Stomach (tissue), 8 donors: ENCODE measurements at regions not wholly inside any gene's neighbourhood (a gene's known extent, or its start where the extent isn't known, plus 50 kb on each side); places are given as distances from the start of the nearest gene placed in this dataset.

ENCODE experiments used
- DNase-seq, 2 donors: peaks; one replicate each; pipeline versions ENCODE4 v3.0.0 to v3.0.0-alpha.2; 2013 to 2019
- H3K27ac ChIP-seq, 5 donors: fragments of 200-600 bp in 4 of 5; sonication (generic) in 4 of 5; one replicate each; pipeline ENCODE4 v1.5.1; 2013 to 2019; ENCODE audit warnings: mild to moderate bottlenecking in 1 of 5, moderate library complexity in 1 of 5
- H3K27me3 ChIP-seq, 3 donors: fragments of 200-600 bp; sonication (generic); one replicate each; pipeline ENCODE4 v1.5.1; 2017 to 2019; ENCODE audit warnings: mixed run types in 1 of 3
- H3K36me3 ChIP-seq, 4 donors: fragments of 200-600 bp; sonication (generic); 1 replicate in 3 of 4; 2 replicates in 1 of 4; pipeline ENCODE4 v1.5.1; 2016 to 2019
- H3K4me1 ChIP-seq, 4 donors: fragments of 200-600 bp; sonication (generic); one replicate each; pipeline ENCODE4 v1.5.1; 2016 to 2019
- H3K4me3 ChIP-seq, 4 donors: fragments of 200-600 bp; sonication (generic) in 3 of 4; one replicate each; pipeline ENCODE4 v1.5.1; 2016 to 2019; ENCODE audit warnings: mild to moderate bottlenecking in 1 of 4
- H3K9me3 ChIP-seq, 4 donors: fragments of 200-600 bp; sonication (generic); one replicate each; pipeline ENCODE4 v1.5.1; 2016 to 2019
- EP300 ChIP-seq: sonication (generic); formaldehyde crosslinking; IDR thresholded peaks from one replicate; pipeline ENCODE4 v1.6.1; 2017; ENCODE audit warnings: antibody characterized with exemption
- POLR2A ChIP-seq, 4 donors: fragments of 450-650 bp; IDR thresholded peaks; one replicate each; pipeline ENCODE4 v1.6.1; 2016; ENCODE audit warnings: antibody characterized with exemption in 4 of 4, control low read depth in 2 of 4, mild to moderate bottlenecking in 1 of 4, moderate library complexity in 1 of 4
- POLR2AphosphoS5 ChIP-seq, 3 donors: sonication (generic); formaldehyde crosslinking; IDR thresholded peaks; one replicate each; pipeline ENCODE4 v1.6.1; 2016; ENCODE audit warnings: antibody characterized with exemption in 3 of 3
- WGBS, 5 donors: extraction: QIAGEN DNeasy Blood & Tissue Kit in 3 of 5; methylation state at CpG; one replicate each; pipeline versions ENCODE4 v1.1.5 to v1.1.7; 2013 to 2018; 5-methylcytosine and 5-hydroxymethylcytosine counted together
- intact Hi-C: fragments of 100-400 bp; cut with DNase I; formaldehyde crosslinking; loops from one replicate; pipeline ENCODE4 v1.15.1; 2023; ENCODE audit warnings: low total_unique reads
- TF ChIP-seq, protein P1 (sequence below), 7 experiments: fragments of 450-650 bp in 4 of 7; fragments of 200-600 bp in 3 of 7; sonication (generic) in 3 of 7; IDR thresholded peaks; one replicate each; pipeline ENCODE4 v1.5.1; 2016 to 2019; ENCODE audit warnings: antibody characterized with exemption in 7 of 7, control low read depth in 2 of 7, mild to moderate bottlenecking in 1 of 7
- donor health status: healthy with polysubstance abuse.
- donor health status: Bipolar disorder and iron deficiency.
- donor health status: healthy.

DNA sequence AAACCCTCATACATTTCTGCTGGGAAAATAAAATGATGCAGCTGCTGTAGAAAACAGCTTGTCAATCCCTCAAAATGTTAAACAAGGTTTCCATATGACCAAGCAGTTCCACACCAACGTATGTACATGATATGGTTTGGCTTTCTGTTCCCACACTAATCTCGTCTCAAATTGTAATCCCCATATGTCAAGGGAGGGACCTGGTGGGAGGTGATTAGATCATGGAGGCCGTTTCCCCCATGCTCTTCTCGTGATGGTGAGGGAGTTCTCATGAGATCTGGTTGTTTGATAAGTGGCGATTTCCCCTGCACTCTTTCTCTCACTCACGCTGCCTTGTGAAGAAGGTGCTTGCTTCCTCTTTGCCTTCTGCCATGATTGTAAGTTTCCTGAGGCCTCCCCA lies 100.6 kb upstream of the SLC24A5 start:
- intact Hi-C loops: no loop called here
- H3K27me3 ChIP-seq: no peaks in the 10 kb centered on the region
- 60 to 73% (median 70%) methylated on average over 6 of the region's 6 CpGs for WGBS, 5 donors
- DNase-seq: no peak
- H3K4me3 ChIP-seq: no peak overlapping the region
- TF ChIP-seq EP300 (no peak), POLR2A (IDR thresholded peaks at IDR 0.05) (no peak), POLR2AphosphoS5 (IDR thresholded peaks at IDR 0.05) (no peak)
- TF ChIP-seq, protein P1, sequence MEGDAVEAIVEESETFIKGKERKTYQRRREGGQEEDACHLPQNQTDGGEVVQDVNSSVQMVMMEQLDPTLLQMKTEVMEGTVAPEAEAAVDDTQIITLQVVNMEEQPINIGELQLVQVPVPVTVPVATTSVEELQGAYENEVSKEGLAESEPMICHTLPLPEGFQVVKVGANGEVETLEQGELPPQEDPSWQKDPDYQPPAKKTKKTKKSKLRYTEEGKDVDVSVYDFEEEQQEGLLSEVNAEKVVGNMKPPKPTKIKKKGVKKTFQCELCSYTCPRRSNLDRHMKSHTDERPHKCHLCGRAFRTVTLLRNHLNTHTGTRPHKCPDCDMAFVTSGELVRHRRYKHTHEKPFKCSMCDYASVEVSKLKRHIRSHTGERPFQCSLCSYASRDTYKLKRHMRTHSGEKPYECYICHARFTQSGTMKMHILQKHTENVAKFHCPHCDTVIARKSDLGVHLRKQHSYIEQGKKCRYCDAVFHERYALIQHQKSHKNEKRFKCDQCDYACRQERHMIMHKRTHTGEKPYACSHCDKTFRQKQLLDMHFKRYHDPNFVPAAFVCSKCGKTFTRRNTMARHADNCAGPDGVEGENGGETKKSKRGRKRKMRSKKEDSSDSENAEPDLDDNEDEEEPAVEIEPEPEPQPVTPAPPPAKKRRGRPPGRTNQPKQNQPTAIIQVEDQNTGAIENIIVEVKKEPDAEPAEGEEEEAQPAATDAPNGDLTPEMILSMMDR (IDR thresholded peaks at IDR 0.05): no peak
- no peak overlapping the region for H3K27ac ChIP-seq
- no peaks in the 10 kb centered on the region for H3K9me3 ChIP-seq
- H3K4me1 ChIP-seq: no peaks in the 10 kb centered on the region
- H3K36me3 ChIP-seq: no peaks in the 10 kb centered on the region

DNA sequence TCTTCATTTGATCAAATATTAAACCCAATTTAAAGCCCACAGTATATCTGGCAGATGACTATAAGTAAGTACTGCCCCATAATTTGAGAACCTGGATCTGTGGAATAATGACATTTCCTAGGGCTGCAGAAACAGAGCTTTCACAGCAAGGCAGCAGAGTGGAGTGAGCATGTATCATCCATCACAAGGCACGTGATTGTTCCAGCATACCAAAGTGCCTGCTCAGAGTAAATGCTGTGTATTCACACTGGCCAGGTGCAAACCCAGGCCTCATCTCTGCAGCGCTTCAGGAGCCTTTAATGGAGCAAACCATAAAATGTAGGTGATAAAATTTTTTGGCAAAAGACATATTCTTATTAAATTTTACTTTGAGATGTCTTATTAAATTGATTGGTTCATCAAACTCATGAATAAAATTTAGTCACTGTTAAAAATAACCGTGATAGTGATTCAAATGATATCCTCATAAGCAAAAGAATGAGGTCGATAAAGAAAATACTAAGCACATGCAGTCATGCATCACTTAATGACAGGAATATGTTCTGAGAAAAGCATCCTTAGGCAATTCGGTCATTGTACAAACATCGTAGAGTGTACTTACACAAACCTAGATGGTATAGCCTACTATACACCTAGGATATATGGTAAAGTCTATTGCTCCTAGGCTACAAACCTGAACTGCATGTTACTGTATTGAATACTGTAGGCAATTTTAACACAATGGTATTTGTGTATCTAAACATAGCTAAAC lies 99.3 kb upstream of the SLC24A5 start:
- Histone ChIP-seq H3K36me3 (no peaks in the 10 kb centered on the region), H3K4me1 (no peaks in the 10 kb centered on the region), H3K9me3 (no peaks in the 10 kb centered on the region), H3K27ac (no peak overlapping the region), H3K27me3 (no peaks in the 10 kb centered on the region), H3K4me3 (no peak overlapping the region)
- TF ChIP-seq POLR2A (IDR thresholded peaks at IDR 0.05) (no peak), EP300 (no peak), POLR2AphosphoS5 (IDR thresholded peaks at IDR 0.05) (no peak)
- TF ChIP-seq, protein P1 (IDR thresholded peaks at IDR 0.05): no peak
- WGBS, 5 donors: 80 to 83% (median 81%) methylated on average over 6 of the region's 6 CpGs
- intact Hi-C loops: no loop called here
- peak in 1 of 2 donors; percentile 53 for DNase-seq

DNA sequence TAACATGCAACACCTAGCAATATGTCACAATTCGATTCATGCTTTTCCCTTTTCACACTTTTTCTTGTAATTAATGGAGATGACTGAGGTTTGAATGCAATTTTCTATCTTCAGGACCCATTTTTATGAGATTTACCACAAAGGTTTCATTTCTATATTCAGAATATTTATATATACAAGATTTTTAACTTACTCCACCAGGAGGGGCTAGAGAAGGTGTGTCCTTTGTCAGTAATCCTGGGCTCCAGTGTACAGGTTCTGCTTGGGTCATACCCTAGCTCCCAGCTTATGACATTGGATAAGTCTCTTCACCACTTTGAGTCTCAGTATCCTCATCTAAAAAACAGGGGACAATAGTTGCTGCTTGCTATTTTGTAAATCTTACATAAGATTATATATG lies 95.7 kb upstream of the SLC24A5 start:
- no peak for TF ChIP-seq POLR2AphosphoS5 (IDR thresholded peaks at IDR 0.05)
- TF ChIP-seq, protein P1 (IDR thresholded peaks at IDR 0.05): no peak
- no peak for TF ChIP-seq EP300
- TF ChIP-seq POLR2A (IDR thresholded peaks at IDR 0.05): no peak
- Histone ChIP-seq H3K27me3 (no peaks in the 10 kb centered on the region), H3K4me1 (no peaks in the 10 kb centered on the region), H3K36me3 (no peaks in the 10 kb centered on the region), H3K27ac (no peak overlapping the region), H3K9me3 (no peaks in the 10 kb centered on the region), H3K4me3 (no peak overlapping the region)
- intact Hi-C loops: no loop called here
- 64 to 87% (median 78%) methylated on average over 1 of the region's 1 CpG for WGBS, 5 donors
- DNase-seq: no peak

DNA sequence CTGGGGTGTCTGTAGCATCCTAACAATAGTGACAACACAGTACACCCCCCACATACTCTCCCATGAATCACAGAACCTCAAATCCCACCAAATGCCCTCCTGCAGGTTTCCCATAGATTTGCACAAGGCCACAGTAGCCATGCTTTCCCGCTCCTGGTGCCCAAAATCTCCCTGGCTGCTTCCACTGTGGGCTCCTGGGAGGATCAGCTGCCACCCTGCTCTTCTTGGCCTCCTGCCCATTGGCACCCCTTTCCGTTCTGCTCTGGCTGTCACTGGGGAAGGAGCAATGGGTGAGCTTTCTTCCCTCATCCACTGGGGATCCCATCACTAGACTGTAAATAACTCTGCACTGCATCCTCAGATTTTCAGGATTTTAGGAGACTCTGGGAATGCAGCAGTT lies 92.1 kb upstream of the SLC24A5 start:
- Histone ChIP-seq H3K27me3 (peaks cover 0 to 4% (median 0%) of the 10 kb centered on the region in 3 donors), H3K36me3 (no peaks in the 10 kb centered on the region), H3K9me3 (no peaks in the 10 kb centered on the region), H3K4me1 (no peaks in the 10 kb centered on the region), H3K4me3 (no peak overlapping the region), H3K27ac (no peak overlapping the region)
- TF ChIP-seq EP300 (no peak), POLR2AphosphoS5 (IDR thresholded peaks at IDR 0.05) (no peak), POLR2A (IDR thresholded peaks at IDR 0.05) (no peak)
- TF ChIP-seq, protein P1 (IDR thresholded peaks at IDR 0.05): no peak
- DNase-seq: no peak
- intact Hi-C loops: no loop called here
- 80 to 93% (median 88%) methylated on average over 2 of the region's 2 CpGs for WGBS, 5 donors
